Erythroblast (primary cell): ENCODE measurements at regions not wholly inside any gene's neighbourhood (a gene's known extent, or its start where the extent isn't known, plus 50 kb on each side); places are given as distances from the start of the nearest gene placed in this dataset.
"Not testable (repeated sequence)": the region's sequence is repeated elsewhere in the genome, so short reads cannot be mapped to it uniquely, and the experiment has no call there.

Experiments used
- GATA1 ChIP-seq: IDR thresholded peaks from 2 replicates; pipeline ENCODE4 v1.6.1; 2011; ENCODE audit warnings: low read depth, mild to moderate bottlenecking, control low read depth, low read length, moderate library complexity
- POLR2A ChIP-seq: IDR thresholded peaks from 2 replicates; pipeline ENCODE4 v1.6.1; 2011; ENCODE audit warnings: mild to moderate bottlenecking, low read length

DNA sequence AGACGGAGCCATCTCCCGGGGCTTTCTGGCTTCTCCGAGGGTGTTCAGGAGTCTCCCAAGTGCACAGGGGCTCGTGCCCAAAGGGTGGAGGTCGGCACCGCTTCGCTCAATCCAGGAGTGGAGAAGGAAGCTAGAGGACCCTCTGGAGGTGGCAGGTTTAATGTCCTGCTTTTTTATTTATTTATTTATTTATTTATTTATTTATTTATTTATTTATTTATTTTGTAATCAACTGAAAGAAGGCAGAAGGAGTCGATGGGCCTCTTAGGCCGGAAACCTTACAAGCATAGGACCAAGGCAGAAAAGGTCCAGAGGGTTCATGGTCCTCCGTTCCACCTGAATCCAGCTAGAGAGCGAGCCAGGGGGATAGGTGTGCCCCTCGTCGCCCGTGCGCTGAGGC is 289.4 kb upstream of the AGTR2 start:
- TF ChIP-seq POLR2A, GATA1: not testable (repeated sequence)
